DMS53 (cell line): ENCODE measurements at regions not wholly inside any gene's neighbourhood (a gene's known extent, or its start where the extent isn't known, plus 50 kb on each side); places are given as distances from the start of the nearest gene placed in this dataset.

Source experiments
- DNase-seq: peaks from one replicate; lab custom pipeline; 2025; lab: John Stamatoyannopoulos, UW

DNA sequence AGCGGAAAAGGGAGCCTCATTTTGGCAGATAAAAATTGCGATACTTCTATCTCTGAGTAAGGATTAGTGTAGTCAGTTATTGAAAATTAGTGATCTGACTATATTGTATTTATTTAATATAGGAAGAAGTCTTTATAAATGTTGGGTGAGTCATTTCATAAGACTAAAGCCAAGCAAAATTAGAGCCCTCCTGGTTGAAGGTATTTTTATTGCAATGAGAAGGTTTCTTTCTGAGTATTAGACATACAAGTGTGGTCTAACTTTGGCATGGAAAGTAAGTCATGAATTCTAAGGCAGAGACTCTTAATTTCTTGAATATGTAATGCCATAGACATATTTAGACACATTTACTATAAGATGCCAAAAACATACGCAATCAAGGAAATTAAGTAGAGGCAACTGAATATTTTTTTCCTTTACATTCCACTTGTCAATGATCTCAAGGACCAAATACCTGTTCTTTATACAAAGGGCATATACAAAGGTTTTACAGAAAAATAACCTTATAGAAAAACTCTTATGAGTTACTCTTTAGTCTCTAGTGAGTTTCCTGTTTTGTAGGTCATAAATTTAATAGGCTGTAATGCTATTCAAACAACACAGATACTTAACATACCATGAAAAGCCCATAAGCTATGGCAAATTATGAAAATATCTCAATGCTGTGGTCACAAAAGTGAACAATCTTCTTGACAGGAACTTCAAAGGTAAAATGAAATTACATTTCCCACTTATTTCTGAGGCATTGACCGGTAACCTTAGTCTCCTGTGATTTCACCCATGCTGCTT is 156.6 kb upstream of the BTG1 start:
- DNase-seq = no peak

GRCh38 chr12:92301356-92301755 is 155.7 kb upstream of the BTG1 start:
- no peak for DNase-seq

GRCh38 chr12:92300777-92301176 is 155.1 kb upstream of the BTG1 start:
- DNase-seq = no peak

GRCh38 chr12:92299744-92300143 is 154.1 kb upstream of the BTG1 start:
- no peak for DNase-seq

DNA sequence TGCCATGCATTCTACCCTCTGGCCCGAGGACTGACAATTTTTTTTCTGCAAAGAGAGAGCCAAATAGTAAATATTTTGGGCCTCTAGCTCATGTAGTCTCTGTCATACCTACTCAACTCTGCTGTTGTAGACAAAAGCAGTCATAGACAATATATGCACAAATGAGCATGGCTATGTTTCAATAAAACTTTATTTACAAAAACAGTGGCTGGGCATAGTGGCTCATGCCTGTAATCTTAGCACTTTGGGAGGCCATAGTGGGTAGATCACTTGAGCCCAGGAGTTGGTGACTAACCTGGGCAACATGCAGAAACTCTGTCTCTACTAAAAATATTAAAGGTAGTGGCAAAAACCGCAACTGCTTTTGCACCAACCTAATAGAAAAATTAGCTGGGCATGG is 153.7 kb upstream of the BTG1 start:
- no peak for DNase-seq

DNA sequence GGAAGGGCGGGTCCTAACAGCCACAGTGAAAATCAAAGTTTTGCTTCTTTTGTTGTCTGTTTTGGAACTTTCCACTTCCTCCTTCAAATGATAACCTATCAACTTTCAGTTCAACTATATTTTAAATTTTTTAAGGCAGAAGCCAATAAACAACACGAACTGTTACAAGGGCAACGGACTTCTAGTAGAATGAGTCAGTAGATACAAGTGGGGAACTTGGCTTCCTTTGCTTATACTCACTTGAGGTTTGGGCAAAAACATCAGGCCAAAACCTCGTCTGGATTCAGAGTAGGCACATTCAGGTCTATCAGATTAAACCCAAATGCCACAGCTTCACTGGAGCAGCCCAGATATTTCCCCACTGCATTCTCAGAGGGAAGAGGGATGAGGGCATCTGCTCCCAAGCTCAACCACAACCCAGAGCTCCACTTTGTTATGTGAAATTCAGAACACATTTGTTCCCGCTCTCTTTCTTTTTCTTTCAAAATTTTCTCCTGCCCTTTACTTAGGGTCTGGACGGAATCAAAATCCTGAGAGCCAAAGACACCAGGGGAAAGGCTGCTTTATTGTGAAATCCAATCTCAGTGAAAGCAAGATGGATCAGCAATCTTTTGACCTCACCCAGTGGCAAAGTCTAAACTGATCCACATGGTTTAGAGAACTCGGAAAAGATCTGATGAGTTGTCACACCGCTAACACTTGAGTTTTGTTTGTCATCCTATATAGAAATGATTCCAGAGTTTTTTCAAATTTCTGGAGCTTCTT is 152.5 kb upstream of the BTG1 start:
- DNase-seq = no peak

DNA sequence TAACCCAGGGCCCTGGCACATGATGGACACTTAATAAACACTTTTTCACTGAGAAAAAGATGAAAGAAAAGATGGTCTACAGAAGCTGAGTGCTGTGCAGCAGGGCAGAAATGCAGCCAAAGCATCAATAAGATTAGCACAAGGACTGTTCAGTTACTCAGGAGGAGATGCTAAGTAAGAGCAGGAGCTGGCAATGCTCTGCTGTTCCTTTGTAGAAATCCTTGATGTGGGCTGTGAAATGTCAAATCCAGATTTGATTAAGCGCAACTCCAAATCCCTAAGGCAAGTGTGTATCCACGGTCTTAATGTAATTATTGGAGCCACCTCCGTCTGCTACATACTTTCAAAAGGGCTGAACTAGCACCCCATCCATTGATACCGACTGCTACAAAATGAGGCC is 151.8 kb upstream of the BTG1 start:
- DNase-seq = no peak

GRCh38 chr12:92295523-92295922 is 149.9 kb upstream of the BTG1 start:
- no peak for DNase-seq

GRCh38 chr12:92294676-92295440 is 149.2 kb upstream of the BTG1 start:
- DNase-seq = no peak

GRCh38 chr12:92292016-92292415 is 146.4 kb upstream of the BTG1 start:
- no peak for DNase-seq

GRCh38 chr12:92290886-92291285 is 145.2 kb upstream of the BTG1 start:
- DNase-seq = peak; percentile 56

DNA sequence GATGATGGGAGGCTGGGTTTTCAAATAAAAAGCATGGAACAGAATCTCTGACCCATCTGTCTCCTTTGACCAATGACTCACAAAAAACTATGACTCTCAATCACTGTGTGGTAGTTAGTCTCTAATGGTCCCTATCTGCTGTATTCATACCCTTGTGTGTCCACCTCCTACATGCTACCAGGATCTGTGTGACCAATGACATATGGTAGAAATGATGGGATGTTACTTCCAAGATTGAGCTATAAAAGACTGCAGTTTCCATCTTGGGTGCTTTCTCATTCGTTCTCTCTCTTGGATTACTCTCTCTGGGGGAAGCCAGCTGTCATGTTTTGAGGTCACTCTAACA is 144.7 kb upstream of the BTG1 start:
- DNase-seq = peak; percentile 58

- no peak for DNase-seq
These were observed 144.1 kb upstream of the BTG1 start for GRCh38 chr12:92289629-92290349.

DNA sequence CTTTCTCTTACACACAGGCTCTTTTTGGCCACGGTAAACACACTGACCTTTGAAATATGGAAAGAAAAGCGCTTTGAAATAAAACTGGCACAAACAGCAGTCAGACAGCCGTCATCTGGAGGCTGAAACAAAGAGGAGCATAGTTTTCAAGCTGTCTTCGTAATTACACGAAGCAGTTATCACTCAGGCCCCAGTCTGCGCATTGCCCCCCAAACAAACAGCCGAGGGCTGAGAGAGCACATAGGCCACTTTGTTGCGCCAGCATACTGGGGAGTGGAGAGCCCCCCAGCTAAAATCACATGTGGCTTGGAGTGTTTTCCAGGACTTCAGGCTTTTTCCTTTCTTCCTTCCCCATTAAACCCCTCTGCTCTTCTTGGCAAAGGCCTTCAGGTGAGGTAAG is 142.9 kb upstream of the BTG1 start:
- DNase-seq = no peak

DNA sequence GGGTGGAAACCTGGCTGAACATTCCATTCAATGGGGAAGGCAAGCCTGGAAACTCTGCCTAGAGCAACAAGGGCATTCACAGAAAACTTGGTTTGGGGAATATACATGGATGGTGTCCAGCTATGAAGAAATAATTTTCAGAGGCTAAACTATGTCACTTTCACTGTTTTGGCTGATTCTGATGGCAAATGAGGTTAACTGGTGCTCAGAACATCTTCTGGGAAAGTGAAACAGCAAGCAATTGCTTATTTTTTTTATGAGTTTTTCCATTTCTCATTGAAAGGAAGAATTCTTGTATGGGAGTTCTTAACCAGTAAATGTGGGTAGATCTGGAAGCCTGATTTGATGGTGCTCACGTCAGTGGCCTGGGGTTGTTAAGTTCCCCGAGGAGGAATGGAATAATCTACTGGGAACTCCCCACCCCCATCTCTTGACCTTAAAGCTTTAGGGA is 132.8 kb upstream of the BTG1 start:
- no peak for DNase-seq

DNA sequence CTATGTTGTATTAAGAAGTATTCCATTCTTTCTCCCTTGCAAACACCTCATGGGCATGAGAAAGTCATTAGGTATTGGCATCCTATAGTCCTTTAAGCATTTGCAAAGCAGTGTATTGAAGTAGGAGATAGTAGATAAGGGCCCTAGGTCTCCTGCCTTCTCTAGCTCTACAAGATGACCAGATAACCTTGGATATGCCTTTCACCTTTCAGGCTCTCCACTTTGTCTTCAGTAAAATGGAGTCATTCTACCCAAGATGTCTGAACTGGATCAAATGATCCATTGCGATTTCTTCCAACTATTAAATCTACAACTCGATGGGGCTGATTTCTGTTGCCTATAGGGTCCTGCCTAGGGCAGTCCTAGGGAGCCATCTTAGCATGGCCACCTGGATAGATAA is 132.1 kb upstream of the BTG1 start:
- DNase-seq = no peak

GRCh38 chr12:92276276-92276675 is 130.6 kb upstream of the BTG1 start:
- DNase-seq = no peak

DNA sequence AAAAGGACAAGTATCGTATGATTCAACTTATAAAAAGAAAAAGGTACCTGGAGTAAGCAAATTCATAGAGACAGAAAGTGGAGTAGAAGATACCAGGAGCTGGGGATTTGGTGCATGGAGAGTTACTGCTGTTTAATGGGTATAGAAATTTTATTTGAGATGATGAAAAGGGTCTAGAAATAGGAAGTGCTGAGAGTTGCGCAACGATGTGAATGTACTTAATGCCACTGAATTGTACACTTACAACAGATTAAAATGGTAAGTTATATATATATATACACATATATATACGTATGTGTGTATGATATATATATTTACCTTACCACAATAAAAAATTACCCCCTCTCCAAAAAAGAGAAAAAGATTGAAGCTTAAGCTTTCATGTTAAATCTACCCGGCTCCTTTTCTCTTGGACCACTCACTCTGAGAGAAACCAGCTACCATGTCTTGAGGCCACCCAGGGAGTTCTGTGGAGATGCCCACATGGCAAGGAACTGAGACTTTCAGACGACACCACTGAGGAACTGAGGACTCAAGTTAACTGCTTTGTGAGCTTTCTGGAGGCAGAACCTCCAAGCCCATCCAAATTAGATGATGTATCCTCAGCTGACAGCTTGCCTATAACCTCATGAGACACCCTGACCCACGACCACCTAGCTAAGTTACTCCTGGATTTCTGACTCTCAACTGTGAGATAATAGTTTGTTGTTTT is 130.0 kb upstream of the BTG1 start:
- DNase-seq = no peak

DNA sequence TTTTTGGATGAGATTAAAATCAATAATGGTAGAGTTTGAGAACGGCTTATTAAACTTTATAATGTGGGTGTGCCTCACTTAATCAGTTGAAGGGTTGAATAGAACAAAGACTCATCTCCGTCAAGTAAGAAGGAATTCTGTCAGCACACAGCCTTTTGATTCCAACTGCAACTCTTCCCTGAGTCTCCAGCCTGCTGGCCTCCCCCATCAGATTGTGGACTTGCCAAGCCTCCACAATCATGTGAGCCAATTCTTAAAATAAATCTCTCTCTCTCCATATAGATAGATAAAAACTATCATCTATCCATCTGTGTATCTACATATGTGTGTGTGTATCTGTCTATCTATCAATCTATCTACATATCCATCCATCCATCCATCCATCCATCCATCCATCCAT is 127.4 kb upstream of the BTG1 start:
- no peak for DNase-seq

- DNase-seq = no peak
These were observed 126.7 kb upstream of the BTG1 start for GRCh38 chr12:92272061-92272964.
